GM23248 (cell line): ENCODE measurements at regions not wholly inside any gene's neighbourhood (a gene's known extent, or its start where the extent isn't known, plus 50 kb on each side); places are given as distances from the start of the nearest gene placed in this dataset.

ENCODE experiments used
- DNase-seq: peaks from one replicate; pipeline ENCODE4 v3.0.0-alpha.2; 2015
- H2AFZ ChIP-seq: fragments of 200-600 bp; sonication (generic); 2 replicates; pipeline ENCODE4 v1.6.1; 2016; ENCODE audit warnings: antibody characterized with exemption
- H3F3A ChIP-seq: fragments of 200-600 bp; sonication (generic); 2 replicates; pipeline ENCODE4 v1.6.1; 2016; ENCODE audit warnings: mild to moderate bottlenecking, antibody characterized with exemption, mixed run types; ENCODE audit not compliant: insufficient read depth
- H3K27ac ChIP-seq: fragments of 200-600 bp; sonication (generic); 2 replicates; pipeline ENCODE4 v1.5.1; 2016; ENCODE audit warnings: mild to moderate bottlenecking
- H3K27me3 ChIP-seq: fragments of 200-600 bp; sonication (generic); replicated peaks from 2 replicates; pipeline ENCODE4 v1.6.1; 2016; ENCODE audit warnings: mild to moderate bottlenecking; ENCODE audit not compliant: insufficient read depth
- H3K36me3 ChIP-seq: fragments of 200-600 bp; sonication (generic); 2 replicates; pipeline ENCODE4 v1.6.1; 2016; ENCODE audit warnings: low read depth, mild to moderate bottlenecking
- H3K4me1 ChIP-seq: fragments of 200-600 bp; sonication (generic); 2 replicates; pipeline ENCODE4 v1.6.1; 2016; ENCODE audit warnings: mild to moderate bottlenecking; ENCODE audit not compliant: insufficient read depth
- H3K4me2 ChIP-seq: fragments of 200-600 bp; sonication (generic); one replicate; pipeline ENCODE4 v1.6.1; 2016; ENCODE audit warnings: mild to moderate bottlenecking; ENCODE audit not compliant: unreplicated experiment
- H3K4me3 ChIP-seq: fragments of 200-600 bp; sonication (generic); 2 replicates; pipeline ENCODE4 v1.5.1; 2016; ENCODE audit warnings: mild to moderate bottlenecking
- H3K79me2 ChIP-seq: fragments of 200-600 bp; sonication (generic); 2 replicates; pipeline ENCODE4 v1.6.1; 2016; ENCODE audit warnings: mild to moderate bottlenecking; ENCODE audit not compliant: insufficient read depth
- H3K9ac ChIP-seq: fragments of 200-600 bp; sonication (generic); 2 replicates; pipeline ENCODE4 v1.6.1; 2016; ENCODE audit warnings: mild to moderate bottlenecking
- H3K9me2 ChIP-seq: fragments of 200-600 bp; sonication (generic); 2 replicates; pipeline ENCODE4 v1.6.1; 2016; ENCODE audit warnings: mixed run types, mild to moderate bottlenecking, moderate library complexity; ENCODE audit not compliant: insufficient read depth
- H3K9me3 ChIP-seq: fragments of 200-600 bp; sonication (generic); one replicate; pipeline ENCODE4 v1.6.1; 2017; ENCODE audit warnings: low read depth
- H4K20me1 ChIP-seq: fragments of 200-600 bp; sonication (generic); 2 replicates; pipeline ENCODE4 v1.6.0; 2016; ENCODE audit not compliant: insufficient read depth
- EZH2 ChIP-seq: fragments of 200-600 bp; sonication (generic); IDR thresholded peaks from 2 replicates; pipeline ENCODE4 v1.6.1; 2018; ENCODE audit warnings: antibody characterized with exemption, mild to moderate bottlenecking; ENCODE audit not compliant: insufficient read depth, poor library complexity, severe bottlenecking
- EZH2phosphoT487 ChIP-seq: fragments of 200-600 bp; sonication (generic); IDR thresholded peaks from 2 replicates; pipeline ENCODE4 v1.6.1; 2018; ENCODE audit warnings: antibody characterized with exemption, moderate library complexity, mild to moderate bottlenecking, low read depth; ENCODE audit not compliant: insufficient read depth
- WGBS, 2 experiments: methylation state at CpG; one replicate each; pipeline ENCODE4 v1.1.6; 2015 to 2017; ENCODE audit warnings: low lambda C conversion rate in 2 of 2, low coverage in 1 of 2; ENCODE audit errors: missing lambda C conversion rate in 2 of 2; 5-methylcytosine and 5-hydroxymethylcytosine counted together
- in situ Hi-C: fragments of 300-500 bp; cut with MboI; formaldehyde crosslinking; loops from 2 replicates; pipeline ENCODE4 v1.15.0; 2020

DNA sequence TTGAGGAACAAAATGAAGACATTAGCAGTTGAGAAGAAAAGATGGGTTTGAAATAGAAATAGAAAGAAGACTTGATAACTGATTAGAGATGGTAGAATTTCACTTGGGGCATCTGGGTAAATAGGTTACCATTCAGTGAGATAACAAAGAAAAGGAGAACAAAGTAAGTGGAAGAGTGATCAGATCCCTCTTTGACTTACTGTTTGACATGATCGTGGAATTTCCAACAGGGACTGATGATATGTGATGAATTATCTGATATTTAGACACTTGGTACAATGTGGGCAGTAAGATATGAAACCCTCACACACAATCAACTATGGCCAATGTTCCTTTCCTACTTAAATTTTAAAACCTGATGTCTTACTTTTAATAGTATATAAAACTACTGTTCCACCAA is 70.1 kb upstream of the STARD4 start:
- Histone ChIP-seq H3K4me2 (peak overlapping the region; percentile 69), H3K79me2 (no peaks in the 10 kb centered on the region), H3K27ac (peak overlapping the region; percentile 83), H3F3A (peaks cover 46% of the 10 kb centered on the region), H4K20me1 (no peaks in the 10 kb centered on the region), H3K36me3 (no peaks in the 10 kb centered on the region), H3K9me2 (no peaks in the 10 kb centered on the region), H3K4me1 (peaks cover 48% of the 10 kb centered on the region), H3K4me3 (no peak overlapping the region), H3K27me3 (no peaks in the 10 kb centered on the region), H3K9ac (no peak overlapping the region), H3K9me3 (no peaks in the 10 kb centered on the region), H2AFZ (no peak overlapping the region)
- WGBS, 2 experiments: 93 to 100% methylated on average over 1 of the region's 1 CpG
- no peak for TF ChIP-seq EZH2
- TF ChIP-seq EZH2phosphoT487: no peak
- DNase-seq: no peak
- in situ Hi-C loops: no loop called here

DNA sequence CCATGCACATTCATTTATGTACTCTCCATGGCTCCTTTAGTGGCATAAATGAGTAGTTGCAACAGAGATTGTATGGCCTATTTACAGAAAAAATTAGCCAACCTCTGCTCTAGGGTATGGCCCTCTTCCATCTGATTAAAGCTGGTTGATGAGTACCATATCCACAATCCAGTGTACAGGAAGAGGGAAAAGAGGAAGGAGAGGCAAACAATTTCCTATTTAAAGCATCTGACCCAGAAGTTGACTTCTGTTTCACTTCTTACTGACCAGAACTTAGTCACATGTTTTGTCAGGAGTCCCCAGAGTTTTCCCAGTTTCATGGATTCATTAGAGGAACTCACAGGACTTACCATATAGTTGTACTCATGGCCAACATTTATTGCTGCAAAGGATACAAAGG is 68.6 kb upstream of the STARD4 start:
- TF ChIP-seq EZH2phosphoT487 (no peak), EZH2 (no peak)
- H3K79me2 ChIP-seq: no peaks in the 10 kb centered on the region
- H3K9me3 ChIP-seq: no peaks in the 10 kb centered on the region
- no peaks in the 10 kb centered on the region for H3K9me2 ChIP-seq
- DNase-seq: peak; percentile 43
- no peak overlapping the region for H3K4me3 ChIP-seq
- H4K20me1 ChIP-seq: no peaks in the 10 kb centered on the region
- H3F3A ChIP-seq: peaks cover 46% of the 10 kb centered on the region
- no peak overlapping the region for H3K9ac ChIP-seq
- in situ Hi-C loops: no loop called here
- no peak overlapping the region for H2AFZ ChIP-seq
- no peak overlapping the region for H3K4me2 ChIP-seq
- no peaks in the 10 kb centered on the region for H3K27me3 ChIP-seq
- no peaks in the 10 kb centered on the region for H3K36me3 ChIP-seq
- peaks cover 48% of the 10 kb centered on the region for H3K4me1 ChIP-seq
- H3K27ac ChIP-seq: no peak overlapping the region

DNA sequence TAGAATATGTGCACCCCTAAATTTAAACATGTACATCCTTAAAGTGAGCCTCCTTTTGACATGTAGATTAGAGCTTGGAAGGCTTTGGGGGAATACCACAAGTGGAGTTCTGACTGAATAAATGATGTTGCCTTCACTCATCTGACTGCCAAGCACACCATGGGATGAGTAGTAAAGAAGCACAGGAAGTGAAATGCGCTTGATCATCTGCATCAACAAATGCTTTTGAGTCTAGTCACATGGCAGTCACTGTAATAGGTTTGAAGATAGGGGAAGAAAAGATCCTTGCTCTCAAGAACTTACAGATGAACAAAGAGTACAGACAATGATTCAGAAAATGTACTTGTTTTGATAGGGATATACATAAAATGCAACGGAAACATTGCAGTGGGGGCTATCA is 62.0 kb upstream of the STARD4 start:
- H3K27ac ChIP-seq: no peak overlapping the region
- 65% methylated on average over 2 of the region's 2 CpGs for WGBS, 2 experiments
- peak; percentile 50 for DNase-seq

DNA sequence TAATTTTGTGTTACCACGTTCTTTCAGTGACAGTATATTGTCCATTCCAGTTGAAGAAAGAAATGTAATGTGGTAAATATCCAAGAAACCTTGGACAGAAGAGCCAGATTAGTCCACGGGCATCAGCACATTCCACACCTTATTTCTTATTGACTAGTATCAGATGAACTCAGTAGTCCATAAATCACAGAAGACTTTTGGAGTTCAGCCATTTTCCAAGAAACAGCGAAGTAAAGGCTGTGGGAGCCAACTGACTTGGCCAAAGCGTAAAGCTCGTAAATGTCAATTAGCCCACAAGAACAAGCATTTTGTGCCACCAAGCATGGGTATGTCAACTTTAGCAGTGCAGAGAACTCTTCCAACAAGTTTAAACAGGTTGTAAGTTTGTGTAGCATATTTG is 60.2 kb upstream of the STARD4 start:
- no peak overlapping the region for H2AFZ ChIP-seq
- H3K79me2 ChIP-seq: no peaks in the 10 kb centered on the region
- H3K4me2 ChIP-seq: no peak overlapping the region
- in situ Hi-C loops: no loop called here
- no peaks in the 10 kb centered on the region for H3K9me2 ChIP-seq
- 82 to 83% methylated on average over 5 of the region's 5 CpGs for WGBS, 2 experiments
- no peaks in the 10 kb centered on the region for H3K27me3 ChIP-seq
- H3K36me3 ChIP-seq: no peaks in the 10 kb centered on the region
- H3K9ac ChIP-seq: no peak overlapping the region
- TF ChIP-seq EZH2phosphoT487: no peak
- no peak for TF ChIP-seq EZH2
- H4K20me1 ChIP-seq: no peaks in the 10 kb centered on the region
- no peaks in the 10 kb centered on the region for H3K9me3 ChIP-seq
- H3K27ac ChIP-seq: no peak overlapping the region
- DNase-seq: no peak
- 0 out of 2 replicates have a peak, but pooled peaks cover 10% of the 10 kb centered on the region for H3F3A ChIP-seq
- peaks cover 8% of the 10 kb centered on the region; the same call in 1 of the 2 replicates for H3K4me1 ChIP-seq
- H3K4me3 ChIP-seq: no peak overlapping the region

More for the DNA sequence above, 62.0 kb upstream of the STARD4 start:
- Histone ChIP-seq H3K9ac (no peak overlapping the region), H3K4me3 (no peak overlapping the region), H3K36me3 (no peaks in the 10 kb centered on the region), H3K79me2 (no peaks in the 10 kb centered on the region), H3K4me1 (peaks cover 8% of the 10 kb centered on the region; the same call in 1 of the 2 replicates), H3F3A (0 out of 2 replicates have a peak, but pooled peaks cover 10% of the 10 kb centered on the region), H3K9me2 (no peaks in the 10 kb centered on the region), H4K20me1 (no peaks in the 10 kb centered on the region), H3K27me3 (no peaks in the 10 kb centered on the region), H3K9me3 (no peaks in the 10 kb centered on the region), H2AFZ (no peak overlapping the region), H3K4me2 (no peak overlapping the region)
- in situ Hi-C loops: no loop called here
- TF ChIP-seq EZH2phosphoT487: no peak
- TF ChIP-seq EZH2: no peak
